SK-N-SH treated with all-trans-retinoic acid at 6 μM for 48 hours (cell line): ENCODE measurements at regions not wholly inside any gene's neighbourhood (a gene's known extent, or its start where the extent isn't known, plus 50 kb on each side); places are given as distances from the start of the nearest gene placed in this dataset.

Experiments
- ATAC-seq: fragments of 200-7000 bp; cut with Tn5 transposase; 3 replicates; pipeline ENCODE4 v1.9.1; 2020; ENCODE audit warnings: mild to moderate bottlenecking, moderate library complexity
- ARNTL ChIP-seq: fragments of 450-650 bp; formaldehyde crosslinking; IDR thresholded peaks from 2 replicates; pipeline ENCODE4 v1.5.0; 2020; ENCODE audit warnings: low read depth, mild to moderate bottlenecking, moderate library complexity, borderline replicate concordance
- BACH2 ChIP-seq: fragments of 250-450 bp; sonication (Bioruptor Pico); IDR thresholded peaks from 2 replicates; pipeline ENCODE4 v1.9.0; 2021; ENCODE audit warnings: mild to moderate bottlenecking, borderline replicate concordance
- CREB5 ChIP-seq: fragments of 250-450 bp; sonication (Bioruptor Pico); IDR thresholded peaks from 2 replicates; pipeline ENCODE4 v1.5.1; 2020; ENCODE audit warnings: low read depth, mild to moderate bottlenecking, moderate library complexity
- CSRNP3 ChIP-seq: fragments of 250-450 bp; sonication (Bioruptor Pico); IDR thresholded peaks from 2 replicates; pipeline ENCODE4 v1.5.1; 2021; ENCODE audit warnings: mild to moderate bottlenecking, moderate library complexity
- ESRRG ChIP-seq: fragments of 250-450 bp; sonication (Bioruptor Pico); IDR thresholded peaks from 2 replicates; pipeline ENCODE4 v1.6.1; 2021; ENCODE audit warnings: mild to moderate bottlenecking
- GLIS3 ChIP-seq: fragments of 250-450 bp; sonication (Bioruptor Pico); IDR thresholded peaks from 2 replicates; pipeline ENCODE4 v1.5.0; 2020; ENCODE audit warnings: mild to moderate bottlenecking, moderate library complexity
- ISL1 ChIP-seq: fragments of 250-450 bp; sonication (Bioruptor Pico); IDR thresholded peaks from 2 replicates; pipeline ENCODE4 v2.1.2; 2022; ENCODE audit warnings: mild to moderate bottlenecking, moderate library complexity
- OSR1 ChIP-seq: fragments of 250-450 bp; sonication (Bioruptor Pico); IDR thresholded peaks from 2 replicates; pipeline ENCODE4 v1.8.0; 2022; ENCODE audit warnings: moderate library complexity, mild to moderate bottlenecking, inconsistent platforms
- PATZ1 ChIP-seq: fragments of 250-450 bp; sonication (Bioruptor Pico); IDR thresholded peaks from 2 replicates; pipeline ENCODE4 v1.8.0; 2020; ENCODE audit warnings: mild to moderate bottlenecking, moderate library complexity, borderline replicate concordance
- POU6F1 ChIP-seq: fragments of 250-450 bp; sonication (Bioruptor Pico); IDR thresholded peaks from 2 replicates; pipeline ENCODE4 v1.8.0; 2021; ENCODE audit warnings: low read depth, mild to moderate bottlenecking, moderate library complexity, borderline replicate concordance
- PPARA ChIP-seq: fragments of 250-450 bp; sonication (Bioruptor Pico); IDR thresholded peaks from 2 replicates; pipeline ENCODE4 v1.5.0; 2020; ENCODE audit warnings: mild to moderate bottlenecking, borderline replicate concordance
- RARB ChIP-seq: fragments of 250-450 bp; sonication (Bioruptor Pico); IDR thresholded peaks from 2 replicates; pipeline ENCODE4 v1.8.0; 2021; ENCODE audit warnings: mild to moderate bottlenecking, moderate library complexity
- SNAI2 ChIP-seq: fragments of 250-450 bp; sonication (Bioruptor Pico); IDR thresholded peaks from 2 replicates; pipeline ENCODE4 v1.5.0; 2020; ENCODE audit warnings: mild to moderate bottlenecking, moderate library complexity
- TOX ChIP-seq: fragments of 250-450 bp; sonication (Bioruptor Pico); IDR thresholded peaks from 2 replicates; pipeline ENCODE4 v1.8.0; 2021; ENCODE audit warnings: mild to moderate bottlenecking, moderate library complexity, borderline replicate concordance
- TSHZ2 ChIP-seq: fragments of 250-450 bp; sonication (Bioruptor Pico); IDR thresholded peaks from 2 replicates; pipeline ENCODE4 v1.5.0; 2020; ENCODE audit warnings: mild to moderate bottlenecking, moderate library complexity
- ZC3H10 ChIP-seq: fragments of 250-450 bp; sonication (Bioruptor Pico); IDR thresholded peaks from 2 replicates; pipeline ENCODE4 v1.5.1; 2021; ENCODE audit warnings: mild to moderate bottlenecking, moderate library complexity
- ZFP3 ChIP-seq: fragments of 250-450 bp; sonication (Bioruptor Pico); IDR thresholded peaks from 2 replicates; pipeline ENCODE4 v1.5.0; 2020; ENCODE audit warnings: mild to moderate bottlenecking, moderate library complexity
- ZFP30 ChIP-seq: fragments of 450-650 bp; formaldehyde crosslinking; IDR thresholded peaks from 2 replicates; pipeline ENCODE4 v1.5.0; 2022; ENCODE audit warnings: mild to moderate bottlenecking, moderate library complexity
- ZNF70 ChIP-seq: fragments of 450-650 bp; formaldehyde crosslinking; IDR thresholded peaks from 2 replicates; pipeline ENCODE4 v1.5.0; 2020; ENCODE audit warnings: mild to moderate bottlenecking, moderate library complexity
- ZNF8 ChIP-seq: fragments of 450-650 bp; formaldehyde crosslinking; IDR thresholded peaks from 2 replicates; pipeline ENCODE4 v1.5.0; 2020; ENCODE audit warnings: mild to moderate bottlenecking, moderate library complexity

GRCh38 chr16:66136841-66137240 is 229.7 kb upstream of the CDH5 start:
- TF ChIP-seq ISL1 (CRISPR knock-in tag) (no peak), CSRNP3 (CRISPR knock-in tag) (no peak), ZFP30 (CRISPR knock-in tag) (no peak), ARNTL (CRISPR knock-in tag) (no peak), TOX (CRISPR knock-in tag) (no peak), SNAI2 (CRISPR knock-in tag) (no peak), ZC3H10 (CRISPR knock-in tag) (no peak), TSHZ2 (CRISPR knock-in tag) (no peak), CREB5 (no peak), ZFP3 (CRISPR knock-in tag) (no peak), GLIS3 (no peak), ESRRG (CRISPR knock-in tag) (no peak), POU6F1 (CRISPR knock-in tag) (no peak), ZNF70 (CRISPR knock-in tag) (no peak), PATZ1 (CRISPR knock-in tag) (no peak), PPARA (CRISPR knock-in tag) (no peak), RARB (no peak), OSR1 (no peak)
- ATAC-seq = no peak

- no peak for ATAC-seq
- TF ChIP-seq CREB5 (no peak), ZNF8 (CRISPR knock-in tag) (no peak), POU6F1 (CRISPR knock-in tag) (no peak)
- TF ChIP-seq, all 23 proteins: peak for 0
These were observed 230.7 kb upstream of the CDH5 start for GRCh38 chr16:66135838-66136237.

- ATAC-seq = no peak
- no peak for TF ChIP-seq BACH2 (CRISPR knock-in tag)
- TF ChIP-seq ZNF70 (CRISPR knock-in tag) = no peak
- no peak for TF ChIP-seq OSR1
- no peak for TF ChIP-seq TSHZ2 (CRISPR knock-in tag)
- TF ChIP-seq ZFP3 (CRISPR knock-in tag) = no peak
- no peak for TF ChIP-seq GLIS3
- TF ChIP-seq CREB5 = no peak
These were observed 231.1 kb upstream of the CDH5 start for GRCh38 chr16:66135421-66135831.
